Renal pelvis (tissue), 1 donor: ENCODE measurements at regions not wholly inside any gene's neighbourhood (a gene's known extent, or its start where the extent isn't known, plus 50 kb on each side); places are given as distances from the start of the nearest gene placed in this dataset.

Experiments used
- DNase-seq: peaks from one replicate; pipeline ENCODE4 v3.0.0-alpha.2; 2013

GRCh38 chr3:40858364-40859115 is 333.8 kb downstream of the ZNF621 start:
- no peak for DNase-seq

- DNase-seq: no peak
Measured at GRCh38 chr3:40862946-40863345, 336.4 kb upstream of the CTNNB1 start.

- no peak for DNase-seq
Measured at GRCh38 chr3:40864146-40864782, 335.0 kb upstream of the CTNNB1 start.

- no peak for DNase-seq
Measured at GRCh38 chr3:40864915-40865314, 334.4 kb upstream of the CTNNB1 start.

GRCh38 chr3:40867797-40868196 is 331.5 kb upstream of the CTNNB1 start:
- no peak for DNase-seq

GRCh38 chr3:40869013-40869412 is 330.3 kb upstream of the CTNNB1 start:
- DNase-seq: no peak

GRCh38 chr3:40869939-40870338 is 329.4 kb upstream of the CTNNB1 start:
- no peak for DNase-seq

GRCh38 chr3:40871394-40871793 is 327.9 kb upstream of the CTNNB1 start:
- no peak for DNase-seq

GRCh38 chr3:40872258-40872920 is 326.9 kb upstream of the CTNNB1 start:
- no peak for DNase-seq

- DNase-seq: no peak
Measured at GRCh38 chr3:40873476-40873875, 325.8 kb upstream of the CTNNB1 start.

- DNase-seq: no peak
Measured at GRCh38 chr3:40873934-40874699, 325.2 kb upstream of the CTNNB1 start.

- no peak for DNase-seq
Measured at GRCh38 chr3:40875581-40875980, 323.7 kb upstream of the CTNNB1 start.

- no peak for DNase-seq
Measured at GRCh38 chr3:40876009-40876408, 323.3 kb upstream of the CTNNB1 start.

GRCh38 chr3:40876496-40876895 is 322.8 kb upstream of the CTNNB1 start:
- DNase-seq: no peak

- DNase-seq: peak; percentile 15
Measured at GRCh38 chr3:40877631-40878463, 321.5 kb upstream of the CTNNB1 start.

- DNase-seq: no peak
Measured at GRCh38 chr3:40878464-40878905, 320.8 kb upstream of the CTNNB1 start.

- no peak for DNase-seq
Measured at GRCh38 chr3:40885430-40885829, 313.9 kb upstream of the CTNNB1 start.

GRCh38 chr3:40886660-40887425 is 312.5 kb upstream of the CTNNB1 start:
- DNase-seq: no peak

GRCh38 chr3:40891186-40891585 is 308.1 kb upstream of the CTNNB1 start:
- no peak for DNase-seq

- no peak for DNase-seq
Measured at GRCh38 chr3:40895109-40895508, 304.2 kb upstream of the CTNNB1 start.

- DNase-seq: no peak
Measured at GRCh38 chr3:40899286-40899712, 300.0 kb upstream of the CTNNB1 start.
